Activated T-cell treated with anti-CD3 and anti-CD28 coated beads, Interleukin-2, amount 50 U/mL, for 72 hours (primary cell): ENCODE measurements at regions not wholly inside any gene's neighbourhood (a gene's known extent, or its start where the extent isn't known, plus 50 kb on each side); places are given as distances from the start of the nearest gene placed in this dataset.

ENCODE experiments used
- ATAC-seq, 2 donors: fragments of 150-1000 bp; cut with Tn5 transposase; replicated peaks in 1 of 2; 2 replicates each; pipeline ENCODE4 v1.10.0; 2021; ENCODE audit warnings: moderate library complexity in 2 of 2, mild to moderate bottlenecking in 1 of 2
- DNase-seq, 2 donors: peaks; one replicate each; pipeline ENCODE4 v3.0.0; 2021 to 2022; ENCODE audit warnings: mixed read lengths in 1 of 2
- H3K27ac Mint-ChIP-seq: one replicate; pipeline ENCODE4 v1.8.0; 2022; ENCODE audit warnings: mild to moderate bottlenecking, moderate library complexity, mixed read lengths
- H3K27me3 Mint-ChIP-seq: one replicate; pipeline ENCODE4 v1.8.0; 2022; ENCODE audit warnings: low read depth, mixed read lengths
- H3K36me3 Mint-ChIP-seq, 2 donors: one replicate each; pipeline ENCODE4 v1.8.0; 2022; ENCODE audit warnings: mixed read lengths in 2 of 2, mild to moderate bottlenecking in 1 of 2; ENCODE audit not compliant: insufficient read depth in 2 of 2
- H3K4me1 Mint-ChIP-seq: one replicate; pipeline ENCODE4 v1.8.0; 2022; ENCODE audit warnings: low read depth, mixed read lengths
- H3K4me3 Mint-ChIP-seq, 2 donors: one replicate each; pipeline ENCODE4 v1.8.0; 2022; ENCODE audit warnings: mild to moderate bottlenecking in 2 of 2, mixed read lengths in 2 of 2, moderate library complexity in 2 of 2
- H3K9me3 Mint-ChIP-seq, 2 donors: one replicate each; pipeline ENCODE4 v1.8.0; 2022; ENCODE audit warnings: mixed read lengths in 2 of 2

DNA sequence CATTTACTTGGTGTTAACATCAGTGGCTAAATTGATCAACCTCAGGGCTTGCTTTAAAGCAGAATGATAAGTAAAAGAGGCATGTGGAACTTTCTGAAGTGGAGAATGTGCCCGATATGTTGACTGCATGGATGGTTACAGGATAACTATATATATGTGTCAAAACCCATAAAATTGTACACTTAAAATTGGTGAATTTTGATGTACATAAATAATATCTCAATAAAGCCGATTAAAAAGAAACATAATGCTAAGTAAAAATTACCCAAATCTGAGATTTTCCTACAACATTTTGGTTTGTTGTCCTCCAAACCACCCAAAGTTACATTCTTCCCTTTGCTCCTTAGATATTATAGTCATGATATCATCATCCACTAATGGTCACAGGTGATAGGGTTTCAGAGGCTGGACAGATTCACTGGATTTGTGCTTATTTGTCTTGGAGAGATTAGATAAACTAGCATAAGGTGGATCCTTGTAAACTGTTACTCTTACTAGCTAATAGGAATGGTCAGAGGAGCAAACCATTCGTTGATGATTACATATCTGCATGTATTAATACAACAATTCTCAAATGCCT is 119.7 kb upstream of the RPS23 start:
- no peaks in the 10 kb centered on the region for H3K4me1 Mint-ChIP-seq
- no peak overlapping the region for H3K4me3 Mint-ChIP-seq
- ATAC-seq (no peak), DNase-seq (no peak)
- H3K9me3 Mint-ChIP-seq: no peaks in the 10 kb centered on the region
- no peak overlapping the region for H3K27ac Mint-ChIP-seq
- H3K27me3 Mint-ChIP-seq: no peaks in the 10 kb centered on the region
- no peaks in the 10 kb centered on the region for H3K36me3 Mint-ChIP-seq

DNA sequence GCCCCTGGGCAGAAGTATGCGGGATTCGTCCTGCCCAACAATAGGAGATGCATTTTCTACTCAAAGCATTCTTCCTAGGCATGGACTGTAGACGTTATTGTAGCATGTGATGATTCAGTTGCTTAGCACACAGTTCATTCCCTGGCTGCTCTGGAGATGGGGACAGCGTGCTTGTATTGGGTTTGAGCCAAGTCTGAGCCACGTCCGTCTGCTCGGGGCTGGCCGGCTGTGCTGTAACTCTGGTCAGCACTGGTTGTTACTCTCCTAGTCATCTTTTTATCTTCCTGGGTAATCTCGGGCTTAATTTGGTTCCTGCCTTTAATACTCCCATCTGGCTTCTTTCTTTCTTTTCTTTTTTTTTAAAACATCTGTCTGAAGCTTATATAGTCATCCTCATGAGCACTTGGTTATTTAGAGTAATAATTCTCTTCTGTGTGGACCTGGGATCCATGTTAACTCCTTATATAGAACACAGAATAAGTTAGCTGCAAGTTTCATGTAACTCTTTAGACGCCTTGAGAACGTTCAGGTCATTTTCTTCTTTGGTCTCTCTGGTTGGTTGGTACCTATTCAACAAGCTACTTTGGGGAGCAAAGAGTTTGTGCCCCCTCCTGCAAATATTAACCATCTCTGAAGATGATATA is 118.8 kb upstream of the RPS23 start:
- Mint-ChIP-seq H3K4me1 (no peaks in the 10 kb centered on the region), H3K36me3 (no peaks in the 10 kb centered on the region), H3K27me3 (no peaks in the 10 kb centered on the region), H3K9me3 (no peaks in the 10 kb centered on the region), H3K4me3 (no peak overlapping the region), H3K27ac (no peak overlapping the region)
- ATAC-seq (no peak), DNase-seq (no peak)

DNA sequence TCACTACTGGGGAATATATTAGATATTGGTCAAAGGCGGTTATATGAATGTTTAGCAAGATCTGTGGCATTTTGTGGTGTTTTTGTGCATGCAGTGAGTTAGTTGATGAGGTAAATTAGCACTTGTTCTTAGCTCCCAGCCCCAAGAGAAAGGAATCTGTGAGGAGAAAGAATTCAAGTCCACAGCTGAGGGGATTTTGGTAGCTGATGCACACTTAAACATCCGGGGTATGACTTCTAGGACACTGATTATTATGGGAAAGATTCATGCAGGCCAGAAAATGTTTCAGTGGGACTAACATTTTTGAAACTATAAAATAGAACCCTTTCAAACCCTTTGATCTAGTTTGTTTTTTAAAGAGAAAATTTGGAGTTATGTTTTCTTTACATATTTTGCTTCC is 118.2 kb upstream of the RPS23 start:
- DNase-seq: no peak
- no peaks in the 10 kb centered on the region for H3K36me3 Mint-ChIP-seq
- H3K27me3 Mint-ChIP-seq: no peaks in the 10 kb centered on the region
- no peak overlapping the region for H3K4me3 Mint-ChIP-seq
- ATAC-seq: no peak
- peaks cover 2 to 3% of the 10 kb centered on the region in 2 donors for H3K9me3 Mint-ChIP-seq
- no peaks in the 10 kb centered on the region for H3K4me1 Mint-ChIP-seq
- no peak overlapping the region for H3K27ac Mint-ChIP-seq

DNA sequence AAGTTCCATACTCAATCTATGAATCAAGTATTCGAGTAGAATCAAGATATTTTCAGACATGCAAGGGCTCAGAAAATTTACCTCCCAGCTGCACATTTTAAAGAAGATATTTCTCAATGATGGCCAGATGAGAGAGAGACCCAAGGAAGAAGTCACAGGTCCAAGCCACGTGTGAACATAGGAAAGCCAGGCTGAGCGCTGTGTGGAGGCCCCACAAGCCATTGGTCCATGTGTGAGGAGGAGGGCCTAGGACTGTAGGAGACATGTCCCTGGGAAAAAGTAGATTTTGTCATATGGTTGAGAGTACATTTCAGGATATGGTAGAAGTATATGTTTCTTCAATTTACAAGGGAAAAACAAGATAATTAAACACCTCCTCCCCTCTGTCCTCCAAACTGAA is 115.8 kb upstream of the RPS23 start:
- DNase-seq (no peak), ATAC-seq (no peak)
- peaks cover 6% of the 10 kb centered on the region for H3K4me1 Mint-ChIP-seq
- no peaks in the 10 kb centered on the region for H3K27me3 Mint-ChIP-seq
- H3K9me3 Mint-ChIP-seq: peaks cover 2 to 3% of the 10 kb centered on the region in 2 donors
- peaks cover 0 to 2% of the 10 kb centered on the region in 2 donors for H3K36me3 Mint-ChIP-seq
- no peak overlapping the region for H3K4me3 Mint-ChIP-seq
- H3K27ac Mint-ChIP-seq: no peak overlapping the region

DNA sequence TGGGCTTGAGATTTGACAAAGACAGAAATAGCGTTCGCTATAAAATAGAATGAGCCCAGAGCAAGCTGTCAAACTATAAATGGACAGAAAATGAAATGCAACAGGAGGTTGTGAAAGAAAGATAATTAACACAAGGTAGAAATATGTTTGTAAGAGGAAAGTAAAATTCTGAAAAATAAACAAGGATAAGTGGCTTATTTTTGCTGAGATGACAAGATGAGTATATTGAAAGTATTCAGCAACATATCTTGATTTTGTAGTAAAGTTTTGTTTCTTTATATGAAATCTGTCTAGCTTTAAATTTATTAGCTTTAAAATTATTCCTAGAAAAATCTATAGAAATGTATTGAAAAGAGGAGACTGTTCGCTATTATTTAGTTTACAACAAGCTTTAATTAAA is 111.9 kb upstream of the RPS23 start:
- DNase-seq: no peak

DNA sequence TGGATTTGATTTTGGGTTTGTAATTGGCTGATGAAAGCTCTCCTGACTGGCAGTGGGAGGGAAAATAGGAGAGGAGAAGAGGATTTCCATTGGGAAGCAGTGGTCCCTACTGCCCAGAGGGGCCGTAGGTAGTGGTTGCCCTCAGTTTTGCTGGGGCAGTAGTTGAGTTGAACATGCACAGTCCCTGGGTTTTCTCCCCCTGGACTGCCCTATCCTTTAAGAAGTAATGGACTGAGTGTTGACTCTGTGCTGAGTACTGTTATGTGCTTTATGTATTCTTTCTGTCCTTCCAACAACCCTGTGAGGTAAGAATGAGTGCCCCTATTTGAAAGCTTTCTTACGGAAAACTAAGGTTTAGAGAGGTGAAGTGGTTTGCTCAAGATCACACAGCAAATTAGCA is 111.2 kb upstream of the RPS23 start:
- H3K27ac Mint-ChIP-seq: peak overlapping the region; percentile 89

More for the DNA sequence above, 111.9 kb upstream of the RPS23 start:
- Mint-ChIP-seq H3K4me1 (peaks cover 12% of the 10 kb centered on the region), H3K27ac (no peak overlapping the region), H3K9me3 (peaks cover 3% of the 10 kb centered on the region in 2 donors), H3K36me3 (peaks cover 0 to 4% of the 10 kb centered on the region in 2 donors), H3K27me3 (peaks cover under 1% of the 10 kb centered on the region), H3K4me3 (no peak overlapping the region)
- no peak for ATAC-seq

DNA sequence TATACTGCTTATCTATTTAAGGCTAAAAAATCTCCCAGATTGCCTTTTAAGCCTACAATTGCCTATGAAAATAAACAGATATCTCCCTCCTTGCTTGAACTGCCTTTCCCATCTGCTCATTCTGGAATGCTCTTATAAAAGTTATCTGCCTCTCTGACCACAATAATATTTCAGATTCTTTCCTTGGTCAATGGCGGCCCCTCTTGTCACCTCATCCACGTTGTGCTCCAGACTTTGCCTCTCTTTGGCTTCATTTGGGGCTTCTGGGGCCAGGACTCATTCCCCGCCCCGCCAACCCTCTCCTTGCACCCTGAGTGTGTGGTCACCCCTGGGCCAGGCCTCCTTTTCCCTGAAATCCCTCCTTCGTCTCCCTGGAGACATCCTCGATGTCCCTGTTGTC is 110.0 kb upstream of the RPS23 start:
- Mint-ChIP-seq H3K9me3 (peaks cover 3% of the 10 kb centered on the region in 2 donors), H3K36me3 (peaks cover 0 to 4% of the 10 kb centered on the region in 2 donors), H3K4me3 (no peak overlapping the region), H3K27me3 (peaks cover 7% of the 10 kb centered on the region), H3K4me1 (peaks cover 12% of the 10 kb centered on the region), H3K27ac (no peak overlapping the region)
- no peak for DNase-seq
- ATAC-seq: no peak

More for the DNA sequence above, 111.2 kb upstream of the RPS23 start:
- Mint-ChIP-seq H3K4me1 (peaks cover 12% of the 10 kb centered on the region), H3K36me3 (peaks cover 0 to 4% of the 10 kb centered on the region in 2 donors), H3K4me3 (peak overlapping the region; percentile 18 to 34), H3K27me3 (peaks cover 7% of the 10 kb centered on the region), H3K9me3 (peaks cover 3% of the 10 kb centered on the region in 2 donors)
- DNase-seq: no peak
- peak; percentile 27 to 31 for ATAC-seq

DNA sequence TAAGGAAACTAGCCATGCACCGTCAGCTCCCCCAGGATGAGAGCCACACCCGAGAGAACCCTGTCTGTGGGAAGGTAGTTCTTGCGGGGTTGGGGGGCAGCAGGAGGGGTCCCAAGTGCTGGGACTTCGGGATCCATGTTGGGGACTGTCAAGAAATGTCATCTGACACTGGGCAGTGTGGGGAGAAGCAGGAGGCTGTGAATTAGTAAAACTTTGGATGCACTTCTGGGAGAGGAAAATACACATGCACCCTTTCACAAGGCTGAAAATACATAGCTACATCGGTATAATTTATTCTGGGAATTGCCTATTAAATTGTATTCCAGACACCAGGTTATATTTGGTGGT is 109.6 kb upstream of the RPS23 start:
- peaks cover 12% of the 10 kb centered on the region for H3K4me1 Mint-ChIP-seq
- no peak overlapping the region for H3K27ac Mint-ChIP-seq
- no peak overlapping the region for H3K4me3 Mint-ChIP-seq
- DNase-seq: no peak
- peaks cover 7% of the 10 kb centered on the region for H3K27me3 Mint-ChIP-seq
- peaks cover 3% of the 10 kb centered on the region in 2 donors for H3K9me3 Mint-ChIP-seq
- ATAC-seq: no peak
- H3K36me3 Mint-ChIP-seq: peaks cover 0 to 4% of the 10 kb centered on the region in 2 donors

DNA sequence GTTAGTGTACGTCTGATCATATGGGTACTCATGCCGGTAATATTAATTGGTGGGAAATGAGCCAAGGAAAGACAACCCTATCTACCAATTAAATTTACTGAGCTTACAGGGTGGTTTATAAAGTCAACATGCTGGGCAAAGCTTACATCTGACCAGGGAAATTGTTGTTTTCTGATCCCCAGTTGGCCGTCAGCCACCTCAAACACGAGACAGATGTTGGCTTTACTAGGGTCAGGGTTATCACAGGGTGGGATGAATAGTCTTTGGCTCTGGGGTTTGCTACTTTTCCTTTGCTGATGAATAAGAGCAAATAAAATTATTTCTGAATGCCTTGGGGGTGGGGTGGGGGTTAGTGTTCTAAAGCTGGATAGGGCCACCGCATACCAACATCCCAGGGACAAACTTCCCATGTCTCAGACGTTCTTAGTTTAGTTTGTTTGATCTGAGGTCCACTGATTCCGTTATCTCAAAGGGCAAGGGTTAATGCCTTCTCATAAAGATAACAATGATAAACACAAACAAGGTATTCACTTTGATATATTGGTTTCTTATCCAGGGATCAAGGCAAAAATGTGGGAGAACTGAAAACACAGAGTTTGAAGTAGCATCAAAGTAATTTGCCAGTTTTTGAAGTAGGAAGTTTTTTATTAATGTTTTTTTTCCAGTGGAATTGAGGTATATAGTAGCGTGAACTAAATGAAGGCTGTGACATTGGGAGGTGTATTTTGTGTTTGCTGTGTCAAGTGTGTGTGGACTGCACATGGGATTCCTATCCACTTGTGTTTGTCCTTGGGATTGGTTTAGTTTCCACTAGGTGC is 109.1 kb upstream of the RPS23 start:
- H3K36me3 Mint-ChIP-seq: peaks cover 0 to 4% of the 10 kb centered on the region in 2 donors
- peaks cover 12% of the 10 kb centered on the region for H3K4me1 Mint-ChIP-seq
- no peak overlapping the region for H3K27ac Mint-ChIP-seq
- no peak for DNase-seq
- H3K9me3 Mint-ChIP-seq: peaks cover 3% of the 10 kb centered on the region in 2 donors
- no peak for ATAC-seq
- peaks cover 7% of the 10 kb centered on the region for H3K27me3 Mint-ChIP-seq
- no peak overlapping the region for H3K4me3 Mint-ChIP-seq

DNA sequence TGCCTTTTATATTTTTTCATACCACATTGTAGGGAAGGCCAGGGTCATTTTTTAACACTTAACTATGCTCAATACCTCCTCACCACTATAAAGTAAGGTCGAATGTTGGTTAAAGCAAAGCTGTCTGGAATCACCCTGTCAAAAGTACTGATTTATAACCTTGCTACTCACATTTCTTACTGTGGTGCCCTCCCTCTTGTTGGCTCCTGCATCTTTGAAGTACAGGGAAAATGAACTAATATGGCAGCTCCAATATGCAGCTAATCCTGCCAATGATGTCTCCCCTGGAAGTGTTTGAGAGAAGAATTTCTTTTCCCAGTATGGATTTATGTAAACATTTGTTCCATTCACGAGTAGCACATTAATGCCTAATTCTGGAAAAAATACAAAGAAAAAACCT is 108.4 kb upstream of the RPS23 start:
- peaks cover 0 to 4% of the 10 kb centered on the region in 2 donors for H3K36me3 Mint-ChIP-seq
- H3K4me1 Mint-ChIP-seq: peaks cover 12% of the 10 kb centered on the region
- DNase-seq: no peak
- ATAC-seq: no peak
- H3K27me3 Mint-ChIP-seq: peaks cover 7% of the 10 kb centered on the region
- H3K9me3 Mint-ChIP-seq: peaks cover under 1 to 2% of the 10 kb centered on the region in 2 donors
- H3K27ac Mint-ChIP-seq: no peak overlapping the region
- no peak overlapping the region for H3K4me3 Mint-ChIP-seq

DNA sequence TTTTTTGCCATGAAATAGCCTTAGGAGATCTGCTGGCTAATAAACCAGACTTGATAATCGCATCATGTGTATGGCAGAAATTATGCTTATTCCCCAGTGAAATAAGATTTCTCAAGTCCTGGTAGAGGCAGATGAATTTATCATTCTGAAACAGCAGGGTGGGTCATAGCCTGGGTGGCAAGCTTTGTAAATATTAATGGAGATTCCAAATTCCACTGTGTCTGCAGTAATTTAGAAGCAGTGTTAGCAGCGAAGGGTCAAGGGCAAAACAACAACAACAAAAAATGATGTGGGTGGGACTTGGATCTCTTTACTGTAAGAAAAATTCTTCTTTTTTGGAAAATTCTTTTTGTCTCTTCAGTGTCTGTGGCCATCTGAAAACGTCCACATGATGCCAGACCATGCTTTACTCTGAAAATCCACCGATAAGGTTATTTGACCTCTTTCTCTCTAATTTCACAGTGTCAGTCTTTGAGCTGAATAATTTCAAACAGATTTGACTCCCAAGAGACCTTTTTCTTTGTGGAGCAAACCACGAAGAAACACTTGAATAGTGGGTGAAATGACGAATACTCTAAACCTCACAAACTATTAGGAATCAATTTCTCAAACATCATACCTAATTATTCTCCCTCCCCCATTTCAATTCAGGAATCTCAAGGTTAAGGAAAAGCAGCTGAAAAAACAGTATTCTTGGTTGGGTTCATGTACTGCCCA is 106.0 kb upstream of the RPS23 start:
- H3K4me3 Mint-ChIP-seq: no peak overlapping the region
- peaks cover 9% of the 10 kb centered on the region for H3K4me1 Mint-ChIP-seq
- peaks cover 7% of the 10 kb centered on the region for H3K27me3 Mint-ChIP-seq
- DNase-seq (no peak), ATAC-seq (no peak)
- no peak overlapping the region for H3K27ac Mint-ChIP-seq
- peaks cover 0 to 5% of the 10 kb centered on the region in 2 donors for H3K36me3 Mint-ChIP-seq
- peaks cover 0 to 5% of the 10 kb centered on the region in 2 donors for H3K9me3 Mint-ChIP-seq

DNA sequence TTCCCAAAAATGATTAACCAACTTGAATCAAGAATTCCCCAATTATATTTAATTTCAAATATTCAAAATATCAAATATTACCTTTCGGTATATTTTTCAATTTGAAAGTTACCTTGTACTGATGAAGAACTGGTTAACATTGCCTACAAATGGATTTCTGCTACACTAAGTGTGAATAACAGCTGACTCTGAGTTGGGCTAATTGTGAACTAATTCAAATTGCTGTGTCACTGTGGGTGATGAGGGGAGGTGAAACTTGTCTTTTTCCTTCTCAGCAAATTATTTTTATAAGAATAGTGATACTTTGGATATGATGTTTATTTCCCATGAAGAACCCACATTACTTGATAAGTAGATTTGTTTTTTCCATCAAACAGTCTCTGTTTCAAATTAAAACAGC is 103.4 kb upstream of the RPS23 start:
- no peak for DNase-seq
- peaks cover 6% of the 10 kb centered on the region for H3K4me1 Mint-ChIP-seq
- peaks cover 7% of the 10 kb centered on the region for H3K27me3 Mint-ChIP-seq
- H3K36me3 Mint-ChIP-seq: peaks cover 0 to 7% of the 10 kb centered on the region in 2 donors
- H3K9me3 Mint-ChIP-seq: peaks cover 0 to 3% of the 10 kb centered on the region in 2 donors
- no peak overlapping the region for H3K4me3 Mint-ChIP-seq
- no peak overlapping the region for H3K27ac Mint-ChIP-seq
- ATAC-seq: no peak

DNA sequence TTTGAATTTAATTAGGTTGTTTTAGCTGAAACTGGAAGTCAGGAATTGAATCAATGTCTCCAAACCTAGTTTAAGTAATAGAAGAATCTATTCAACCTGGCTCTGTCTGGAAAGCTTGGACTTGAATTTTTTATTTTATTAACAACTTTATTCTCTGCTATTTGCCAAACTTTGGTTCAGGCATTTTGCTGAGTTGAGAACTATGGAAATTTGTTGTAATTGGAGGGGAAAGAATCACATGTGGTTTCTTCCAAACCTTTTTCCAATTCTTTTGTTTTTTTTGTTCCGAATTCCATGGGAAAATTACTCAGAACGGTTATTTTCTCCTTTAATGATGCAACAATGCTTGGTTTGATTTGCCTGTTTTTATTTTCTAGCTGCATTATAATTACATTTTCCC is 98.2 kb upstream of the RPS23 start:
- Mint-ChIP-seq H3K9me3 (peaks cover 2 to 13% of the 10 kb centered on the region in 2 donors), H3K27me3 (no peaks in the 10 kb centered on the region), H3K36me3 (peaks cover 3 to 13% of the 10 kb centered on the region in 2 donors), H3K4me3 (no peak overlapping the region), H3K27ac (no peak overlapping the region), H3K4me1 (peaks cover 30% of the 10 kb centered on the region)
- no peak for DNase-seq
- no peak for ATAC-seq
